ENCODE measurements at regions not wholly inside any gene's neighbourhood (a gene's known extent, or its start where the extent isn't known, plus 50 kb on each side); places are given as distances from the start of the nearest gene placed in this dataset.

- Histone ChIP-seq H3K79me2 (replicated peaks; ENCODE audit: insufficient read depth) (no peaks in the 10 kb centered on the region), H3K27ac (ENCODE audit: low read depth) (no peak overlapping the region), H3K27me3 (ENCODE audit: insufficient read depth) (no peaks in the 10 kb centered on the region), H3K4me1 (ENCODE audit: insufficient read depth) (peaks cover 36% of the 10 kb centered on the region), H3K4me2 (no peak overlapping the region), H4K20me1 (replicated peaks; ENCODE audit: insufficient read depth) (no peaks in the 10 kb centered on the region), H2AFZ (no peak overlapping the region), H3K9me2 (ENCODE audit: insufficient read depth) (no peaks in the 10 kb centered on the region), H3K4me3 (no peak overlapping the region), H3F3A (replicated peaks; ENCODE audit: low read depth) (0 out of 2 replicates have a peak, but pooled peaks cover 2% of the 10 kb centered on the region), H3K36me3 (ENCODE audit: insufficient read depth) (no peaks in the 10 kb centered on the region)
- Mint-ChIP-seq H3K27ac (no peak overlapping the region), H3K4me1 (peaks cover 44% of the 10 kb centered on the region), H3K36me3 (ENCODE audit: low read depth) (no peaks in the 10 kb centered on the region), H3K9me3 (no peaks in the 10 kb centered on the region; the same call in 2 of the 3 replicates), H3K27me3 (ENCODE audit: insufficient read depth, low read depth, poor library complexity) (peaks cover 3% of the 10 kb centered on the region), H3K4me3 (no peak overlapping the region)
- DNase-seq (ENCODE audit: low spot score) (no peak), ATAC-seq (no peak)
- TF ChIP-seq ZNF114 (CRISPR knock-in tag; IDR thresholded peaks at IDR 0.05) (no peak), ZNF462 (CRISPR knock-in tag; IDR thresholded peaks at IDR 0.05) (no peak), CTCF (conservative IDR thresholded peaks at IDR 0.05; ENCODE audit: low read depth in 2 of 2) (no peak), STAT1 (IDR thresholded peaks at IDR 0.05; ENCODE audit: unreplicated experiment) (no peak), ETS1 (IDR thresholded peaks at IDR 0.05) (no peak), CREB1 (CRISPR knock-in tag; IDR thresholded peaks at IDR 0.05; ENCODE audit: low read depth) (no peak), POLR2AphosphoS5 (IDR thresholded peaks at IDR 0.05; ENCODE audit: low read depth) (no peak), JUNB (IDR thresholded peaks at IDR 0.05; ENCODE audit: unreplicated experiment) (no peak), REST (IDR thresholded peaks at IDR 0.05; ENCODE audit: unreplicated experiment) (no peak), ZNF331 (CRISPR knock-in tag; IDR thresholded peaks at IDR 0.05; ENCODE audit: low read depth) (no peak), EZH2 (IDR thresholded peaks at IDR 0.05; ENCODE audit: low read depth, unreplicated experiment) (no peak), NANOG (IDR thresholded peaks at IDR 0.05; ENCODE audit: borderline replicate concordance) (no peak), EZH2phosphoT487 (IDR thresholded peaks at IDR 0.05; ENCODE audit: unreplicated experiment) (no peak)
These were observed 241.0 kb upstream of the POU3F1 start for GRCh38 chr1:38287547-38287946.

All from GM23338 (cell line).